ENCODE measurements at regions not wholly inside any gene's neighbourhood (a gene's known extent, or its start where the extent isn't known, plus 50 kb on each side); places are given as distances from the start of the nearest gene placed in this dataset.
"Not testable (repeated sequence)": the region's sequence is repeated elsewhere in the genome, so short reads cannot be mapped to it uniquely, and the experiment has no call there.

- DNase-seq (ENCODE audit: low read depth): no peak
These were observed 201.3 kb upstream of the EXOC2 start for GRCh38 chr6:894274-894673.

GRCh38 chr6:890995-891394 lies 198.1 kb upstream of the EXOC2 start:
- no peak for DNase-seq (ENCODE audit: low read depth)

GRCh38 chr6:890201-890600 lies 197.3 kb upstream of the EXOC2 start:
- DNase-seq (ENCODE audit: low read depth): no peak

GRCh38 chr6:887583-888235 lies 194.8 kb upstream of the EXOC2 start:
- no peak for DNase-seq (ENCODE audit: low read depth)

GRCh38 chr6:886116-886515 lies 193.2 kb upstream of the EXOC2 start:
- not testable (repeated sequence) for DNase-seq (ENCODE audit: low read depth)

GRCh38 chr6:885051-885590 lies 192.2 kb upstream of the EXOC2 start:
- no peak for DNase-seq (ENCODE audit: low read depth)

- DNase-seq (ENCODE audit: low read depth): no peak
These were observed 191.6 kb upstream of the EXOC2 start for GRCh38 chr6:884570-884969.

- DNase-seq (ENCODE audit: low read depth): no peak
These were observed 189.2 kb upstream of the EXOC2 start for GRCh38 chr6:882084-882598.

GRCh38 chr6:878179-878578 lies 185.2 kb upstream of the EXOC2 start:
- DNase-seq (ENCODE audit: low read depth): no peak

- no peak for DNase-seq (ENCODE audit: low read depth)
These were observed 182.1 kb upstream of the EXOC2 start for GRCh38 chr6:875012-875411.

- DNase-seq (ENCODE audit: low read depth): no peak
These were observed 179.7 kb upstream of the EXOC2 start for GRCh38 chr6:872570-873125.

- DNase-seq (ENCODE audit: low read depth): no peak
These were observed 178.6 kb upstream of the EXOC2 start for GRCh38 chr6:871503-871902.

- no peak for DNase-seq (ENCODE audit: low read depth)
These were observed 177.2 kb upstream of the EXOC2 start for GRCh38 chr6:870096-870495.

- no peak for DNase-seq (ENCODE audit: low read depth)
These were observed 175.3 kb upstream of the EXOC2 start for GRCh38 chr6:868201-868600.

- DNase-seq (ENCODE audit: low read depth): no peak
These were observed 174.4 kb upstream of the EXOC2 start for GRCh38 chr6:867378-867777.

GRCh38 chr6:866316-866715 lies 173.4 kb upstream of the EXOC2 start:
- no peak for DNase-seq (ENCODE audit: low read depth)

- DNase-seq (ENCODE audit: low read depth): no peak
These were observed 172.9 kb upstream of the EXOC2 start for GRCh38 chr6:865846-866245.

GRCh38 chr6:863831-864230 lies 170.9 kb upstream of the EXOC2 start:
- no peak for DNase-seq (ENCODE audit: low read depth)

- DNase-seq (ENCODE audit: low read depth): not testable (repeated sequence)
These were observed 170.2 kb upstream of the EXOC2 start for GRCh38 chr6:863127-863526.

- no peak for DNase-seq (ENCODE audit: low read depth)
These were observed 167.0 kb upstream of the EXOC2 start for GRCh38 chr6:859936-860335.

- DNase-seq (ENCODE audit: low read depth): no peak
These were observed 161.6 kb upstream of the EXOC2 start for GRCh38 chr6:854406-855118.

- DNase-seq (ENCODE audit: low read depth): not testable (repeated sequence)
These were observed 159.3 kb upstream of the EXOC2 start for GRCh38 chr6:852216-852615.

GRCh38 chr6:849075-849506 lies 156.2 kb upstream of the EXOC2 start:
- no peak for DNase-seq (ENCODE audit: low read depth)
